ENCODE measurements at regions not wholly inside any gene's neighbourhood (a gene's known extent, or its start where the extent isn't known, plus 50 kb on each side); places are given as distances from the start of the nearest gene placed in this dataset.

DNA sequence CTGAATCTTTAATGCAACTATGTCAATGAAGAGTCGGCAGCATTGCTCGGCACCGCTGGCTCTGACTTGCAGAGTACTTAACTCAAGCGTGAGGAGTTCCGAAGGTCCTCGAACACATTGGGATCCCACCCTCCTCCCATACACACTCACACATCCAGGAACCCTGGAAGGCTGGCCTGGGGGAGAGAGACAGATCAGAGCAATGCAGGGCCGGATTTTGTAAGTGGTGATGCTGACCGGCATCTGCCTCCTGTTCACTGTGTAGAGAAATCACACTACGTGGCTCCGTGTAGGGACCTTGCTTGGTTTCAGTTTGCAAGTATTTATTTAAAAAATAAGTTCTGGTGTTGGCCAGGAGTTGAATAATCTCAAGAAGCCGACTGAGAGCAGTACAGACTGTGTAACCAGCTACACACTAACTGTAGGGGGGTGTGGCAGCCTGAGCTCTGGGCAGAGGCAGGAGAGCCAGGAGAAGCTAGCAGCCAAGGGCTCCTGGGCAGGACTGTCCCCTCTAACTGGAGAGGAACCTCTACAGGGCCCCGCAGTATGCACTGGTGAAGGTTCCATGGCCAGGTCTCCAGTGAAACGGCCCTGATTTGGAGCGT, 190.2 kb upstream of the TNRC6C start:
- TF ChIP-seq, protein P1, sequence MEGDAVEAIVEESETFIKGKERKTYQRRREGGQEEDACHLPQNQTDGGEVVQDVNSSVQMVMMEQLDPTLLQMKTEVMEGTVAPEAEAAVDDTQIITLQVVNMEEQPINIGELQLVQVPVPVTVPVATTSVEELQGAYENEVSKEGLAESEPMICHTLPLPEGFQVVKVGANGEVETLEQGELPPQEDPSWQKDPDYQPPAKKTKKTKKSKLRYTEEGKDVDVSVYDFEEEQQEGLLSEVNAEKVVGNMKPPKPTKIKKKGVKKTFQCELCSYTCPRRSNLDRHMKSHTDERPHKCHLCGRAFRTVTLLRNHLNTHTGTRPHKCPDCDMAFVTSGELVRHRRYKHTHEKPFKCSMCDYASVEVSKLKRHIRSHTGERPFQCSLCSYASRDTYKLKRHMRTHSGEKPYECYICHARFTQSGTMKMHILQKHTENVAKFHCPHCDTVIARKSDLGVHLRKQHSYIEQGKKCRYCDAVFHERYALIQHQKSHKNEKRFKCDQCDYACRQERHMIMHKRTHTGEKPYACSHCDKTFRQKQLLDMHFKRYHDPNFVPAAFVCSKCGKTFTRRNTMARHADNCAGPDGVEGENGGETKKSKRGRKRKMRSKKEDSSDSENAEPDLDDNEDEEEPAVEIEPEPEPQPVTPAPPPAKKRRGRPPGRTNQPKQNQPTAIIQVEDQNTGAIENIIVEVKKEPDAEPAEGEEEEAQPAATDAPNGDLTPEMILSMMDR (IDR thresholded peaks at IDR 0.05; ENCODE audit: low read depth, low read length): no peak
- no peak for TF ChIP-seq EZH2phosphoT487 (IDR thresholded peaks at IDR 0.05; ENCODE audit: low read depth)

Measured in OCI-LY3 (cell line).